GM23248 (cell line): ENCODE measurements at regions not wholly inside any gene's neighbourhood (a gene's known extent, or its start where the extent isn't known, plus 50 kb on each side); places are given as distances from the start of the nearest gene placed in this dataset.

ENCODE experiments used
- DNase-seq: peaks from one replicate; pipeline ENCODE4 v3.0.0-alpha.2; 2015
- H2AFZ ChIP-seq: fragments of 200-600 bp; sonication (generic); 2 replicates; pipeline ENCODE4 v1.6.1; 2016; ENCODE audit warnings: antibody characterized with exemption
- H3F3A ChIP-seq: fragments of 200-600 bp; sonication (generic); 2 replicates; pipeline ENCODE4 v1.6.1; 2016; ENCODE audit warnings: mild to moderate bottlenecking, antibody characterized with exemption, mixed run types; ENCODE audit not compliant: insufficient read depth
- H3K27ac ChIP-seq: fragments of 200-600 bp; sonication (generic); 2 replicates; pipeline ENCODE4 v1.5.1; 2016; ENCODE audit warnings: mild to moderate bottlenecking
- H3K27me3 ChIP-seq: fragments of 200-600 bp; sonication (generic); replicated peaks from 2 replicates; pipeline ENCODE4 v1.6.1; 2016; ENCODE audit warnings: mild to moderate bottlenecking; ENCODE audit not compliant: insufficient read depth
- H3K36me3 ChIP-seq: fragments of 200-600 bp; sonication (generic); 2 replicates; pipeline ENCODE4 v1.6.1; 2016; ENCODE audit warnings: low read depth, mild to moderate bottlenecking
- H3K4me1 ChIP-seq: fragments of 200-600 bp; sonication (generic); 2 replicates; pipeline ENCODE4 v1.6.1; 2016; ENCODE audit warnings: mild to moderate bottlenecking; ENCODE audit not compliant: insufficient read depth
- H3K4me2 ChIP-seq: fragments of 200-600 bp; sonication (generic); one replicate; pipeline ENCODE4 v1.6.1; 2016; ENCODE audit warnings: mild to moderate bottlenecking; ENCODE audit not compliant: unreplicated experiment
- H3K4me3 ChIP-seq: fragments of 200-600 bp; sonication (generic); 2 replicates; pipeline ENCODE4 v1.5.1; 2016; ENCODE audit warnings: mild to moderate bottlenecking
- H3K79me2 ChIP-seq: fragments of 200-600 bp; sonication (generic); 2 replicates; pipeline ENCODE4 v1.6.1; 2016; ENCODE audit warnings: mild to moderate bottlenecking; ENCODE audit not compliant: insufficient read depth
- H3K9ac ChIP-seq: fragments of 200-600 bp; sonication (generic); 2 replicates; pipeline ENCODE4 v1.6.1; 2016; ENCODE audit warnings: mild to moderate bottlenecking
- H3K9me2 ChIP-seq: fragments of 200-600 bp; sonication (generic); 2 replicates; pipeline ENCODE4 v1.6.1; 2016; ENCODE audit warnings: mixed run types, mild to moderate bottlenecking, moderate library complexity; ENCODE audit not compliant: insufficient read depth
- H3K9me3 ChIP-seq: fragments of 200-600 bp; sonication (generic); one replicate; pipeline ENCODE4 v1.6.1; 2017; ENCODE audit warnings: low read depth
- H4K20me1 ChIP-seq: fragments of 200-600 bp; sonication (generic); 2 replicates; pipeline ENCODE4 v1.6.0; 2016; ENCODE audit not compliant: insufficient read depth
- EZH2 ChIP-seq: fragments of 200-600 bp; sonication (generic); IDR thresholded peaks from 2 replicates; pipeline ENCODE4 v1.6.1; 2018; ENCODE audit warnings: antibody characterized with exemption, mild to moderate bottlenecking; ENCODE audit not compliant: insufficient read depth, poor library complexity, severe bottlenecking
- EZH2phosphoT487 ChIP-seq: fragments of 200-600 bp; sonication (generic); IDR thresholded peaks from 2 replicates; pipeline ENCODE4 v1.6.1; 2018; ENCODE audit warnings: antibody characterized with exemption, moderate library complexity, mild to moderate bottlenecking, low read depth; ENCODE audit not compliant: insufficient read depth
- WGBS, 2 experiments: methylation state at CpG; one replicate each; pipeline ENCODE4 v1.1.6; 2015 to 2017; ENCODE audit warnings: low lambda C conversion rate in 2 of 2, low coverage in 1 of 2; ENCODE audit errors: missing lambda C conversion rate in 2 of 2; 5-methylcytosine and 5-hydroxymethylcytosine counted together
- in situ Hi-C: fragments of 300-500 bp; cut with MboI; formaldehyde crosslinking; loops from 2 replicates; pipeline ENCODE4 v1.15.0; 2020

DNA sequence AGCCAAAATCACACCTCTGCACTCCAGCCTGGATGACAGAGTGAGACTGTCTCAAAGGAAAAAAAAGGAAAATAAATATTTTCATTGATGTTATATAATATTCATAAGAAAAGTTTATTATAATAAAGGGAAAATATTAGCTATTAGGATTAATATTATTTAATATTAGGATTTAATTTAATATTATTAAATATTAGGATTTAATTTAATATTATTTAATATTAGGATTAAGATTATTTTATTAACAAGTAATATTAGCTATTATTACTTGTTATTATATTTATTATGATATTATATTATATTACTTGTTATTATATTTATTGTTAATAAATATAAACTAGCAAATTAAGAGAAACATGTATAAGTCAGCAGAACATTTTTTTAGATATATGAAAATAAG lies 518.1 kb downstream of the FSCB start:
- no peak overlapping the region for H3K9ac ChIP-seq
- H3K36me3 ChIP-seq = no peaks in the 10 kb centered on the region
- no peak for DNase-seq
- no peaks in the 10 kb centered on the region for H3K4me1 ChIP-seq
- H3K79me2 ChIP-seq = no peaks in the 10 kb centered on the region
- TF ChIP-seq EZH2phosphoT487 = no peak
- no peak for TF ChIP-seq EZH2
- H3K9me3 ChIP-seq = no peaks in the 10 kb centered on the region
- no peak overlapping the region for H3K4me3 ChIP-seq
- no peaks in the 10 kb centered on the region for H3K9me2 ChIP-seq
- no peak overlapping the region for H2AFZ ChIP-seq
- H3K27me3 ChIP-seq = no peaks in the 10 kb centered on the region
- H3F3A ChIP-seq = no peaks in the 10 kb centered on the region
- in situ Hi-C loops = no loop called here
- H3K4me2 ChIP-seq = no peak overlapping the region
- H3K27ac ChIP-seq = no peak overlapping the region
- H4K20me1 ChIP-seq = no peaks in the 10 kb centered on the region

- no peaks in the 10 kb centered on the region for H3K27me3 ChIP-seq
- no peak overlapping the region for H3K9ac ChIP-seq
- no peaks in the 10 kb centered on the region for H3K4me1 ChIP-seq
- 42 to 48% methylated on average over 8 of the region's 8 CpGs for WGBS, 2 experiments
- no peak for DNase-seq
- H2AFZ ChIP-seq = no peak overlapping the region
- in situ Hi-C loops = no loop called here
- H4K20me1 ChIP-seq = no peaks in the 10 kb centered on the region
- no peaks in the 10 kb centered on the region for H3K36me3 ChIP-seq
- no peak overlapping the region for H3K4me2 ChIP-seq
- H3K27ac ChIP-seq = no peak overlapping the region
- no peaks in the 10 kb centered on the region for H3K9me3 ChIP-seq
- H3K4me3 ChIP-seq = no peak overlapping the region
- TF ChIP-seq EZH2 (no peak), EZH2phosphoT487 (no peak)
- H3K79me2 ChIP-seq = no peaks in the 10 kb centered on the region
- H3F3A ChIP-seq = no peaks in the 10 kb centered on the region
- H3K9me2 ChIP-seq = no peaks in the 10 kb centered on the region
Measured at GRCh38 chr14:43983721-43984120, 523.4 kb downstream of the FSCB start.

DNA sequence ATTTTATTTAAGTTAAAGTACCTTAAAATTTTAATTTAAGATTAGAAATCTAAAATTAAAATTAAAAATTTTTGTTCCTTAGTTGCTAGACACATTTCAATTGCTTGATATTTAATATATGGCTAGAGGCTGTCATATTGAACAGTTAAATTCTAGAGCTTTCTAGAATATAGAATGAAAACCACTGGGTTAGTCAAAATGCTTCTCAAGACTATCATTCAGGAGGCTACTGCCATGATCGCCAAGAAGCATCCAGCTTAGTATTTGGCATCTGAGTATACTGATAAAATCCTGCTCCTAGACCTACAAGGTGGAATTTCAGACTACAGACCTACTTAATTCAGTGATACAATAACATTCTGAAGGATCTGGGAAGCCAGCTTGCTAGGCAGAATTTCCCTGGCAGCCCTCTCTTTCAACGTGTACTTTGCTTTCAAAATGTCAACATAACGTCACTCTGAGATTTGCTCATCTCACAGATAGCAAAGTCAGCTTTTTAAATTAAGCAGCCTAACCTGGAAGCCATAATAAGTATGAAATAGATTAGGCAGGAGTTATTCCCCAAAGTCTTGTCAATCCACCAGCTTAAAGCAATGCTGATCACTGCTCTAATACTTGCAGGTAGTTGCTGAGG lies 525.8 kb downstream of the FSCB start:
- Histone ChIP-seq H3K9me2 (no peaks in the 10 kb centered on the region), H3K9ac (no peak overlapping the region), H3K36me3 (no peaks in the 10 kb centered on the region), H2AFZ (no peak overlapping the region), H3F3A (no peaks in the 10 kb centered on the region), H3K4me1 (no peaks in the 10 kb centered on the region), H3K27me3 (no peaks in the 10 kb centered on the region), H3K27ac (no peak overlapping the region), H4K20me1 (no peaks in the 10 kb centered on the region), H3K4me2 (no peak overlapping the region), H3K79me2 (no peaks in the 10 kb centered on the region), H3K9me3 (no peaks in the 10 kb centered on the region), H3K4me3 (no peak overlapping the region)
- no peak for DNase-seq
- TF ChIP-seq EZH2 = no peak
- TF ChIP-seq EZH2phosphoT487 = no peak
- WGBS, 2 experiments = 31 to 37% methylated on average over 3 of the region's 3 CpGs
- in situ Hi-C loops = no loop called here

DNA sequence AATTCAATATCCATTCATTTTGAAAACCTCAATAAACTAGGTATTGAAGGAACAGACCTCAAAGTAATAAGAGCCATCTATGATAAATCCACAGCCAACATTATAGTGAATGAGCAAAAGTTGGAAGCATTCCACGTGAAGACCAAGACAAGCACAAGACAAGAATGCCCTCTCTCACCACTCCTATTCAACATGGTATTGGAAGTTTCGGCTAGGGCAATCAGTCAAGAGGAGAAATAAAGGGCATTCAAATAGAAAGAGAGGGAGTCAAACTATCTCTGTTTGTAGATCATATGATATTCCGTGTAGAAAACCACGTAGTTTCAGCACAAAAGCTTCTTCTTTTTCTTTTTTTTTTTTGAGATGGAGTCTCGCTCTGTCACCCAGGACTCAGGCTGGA lies 550.3 kb downstream of the FSCB start:
- Histone ChIP-seq H3K36me3 (no peaks in the 10 kb centered on the region), H3K27me3 (no peaks in the 10 kb centered on the region), H3K4me2 (no peak overlapping the region), H2AFZ (no peak overlapping the region), H3K79me2 (no peaks in the 10 kb centered on the region), H3K9me3 (peaks cover 5% of the 10 kb centered on the region), H3F3A (no peaks in the 10 kb centered on the region), H3K9me2 (no peaks in the 10 kb centered on the region), H3K4me1 (no peaks in the 10 kb centered on the region), H3K9ac (no peak overlapping the region), H4K20me1 (no peaks in the 10 kb centered on the region), H3K4me3 (no peak overlapping the region), H3K27ac (no peak overlapping the region)
- no peak for DNase-seq
- TF ChIP-seq EZH2 = no peak
- no peak for TF ChIP-seq EZH2phosphoT487
- WGBS, 2 experiments = 47 to 48% methylated on average over 4 to 5 of the region's 5 CpGs
- in situ Hi-C loops = no loop called here

DNA sequence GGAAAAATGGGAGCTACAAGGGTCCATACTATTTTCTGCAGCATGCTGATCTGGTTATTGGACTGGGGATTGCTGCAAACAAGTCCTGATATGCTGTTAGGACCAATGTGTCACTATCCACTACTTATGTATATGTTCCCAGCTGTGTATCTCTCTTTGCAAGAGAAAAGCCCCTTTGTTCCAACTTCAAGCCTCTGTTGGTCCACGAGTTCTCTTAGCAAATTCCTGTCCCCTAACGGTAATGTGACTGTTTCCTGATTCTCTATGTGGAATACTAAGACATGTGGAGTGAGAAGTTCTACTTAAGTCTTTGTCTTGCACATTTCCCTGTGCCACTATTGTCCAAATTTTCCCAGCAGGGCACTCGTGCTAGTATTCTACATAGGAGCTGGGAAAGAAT lies 557.7 kb downstream of the FSCB start:
- H3K27ac ChIP-seq = no peak overlapping the region
- H3K27me3 ChIP-seq = no peaks in the 10 kb centered on the region
- H3K9ac ChIP-seq = no peak overlapping the region
- no peak overlapping the region for H3K4me3 ChIP-seq
- WGBS, 2 experiments = 3 to 4% methylated on average over 3 of the region's 3 CpGs
- H3F3A ChIP-seq = no peaks in the 10 kb centered on the region
- in situ Hi-C loops = no loop called here
- DNase-seq = no peak
- H3K79me2 ChIP-seq = no peaks in the 10 kb centered on the region
- H3K9me3 ChIP-seq = peaks cover 5% of the 10 kb centered on the region
- H3K4me1 ChIP-seq = no peaks in the 10 kb centered on the region
- H3K36me3 ChIP-seq = no peaks in the 10 kb centered on the region
- no peaks in the 10 kb centered on the region for H4K20me1 ChIP-seq
- H3K9me2 ChIP-seq = no peaks in the 10 kb centered on the region
- no peak overlapping the region for H2AFZ ChIP-seq
- H3K4me2 ChIP-seq = no peak overlapping the region
- no peak for TF ChIP-seq EZH2phosphoT487
